Neural cell (in vitro differentiated cells): ENCODE measurements at regions not wholly inside any gene's neighbourhood (a gene's known extent, or its start where the extent isn't known, plus 50 kb on each side); places are given as distances from the start of the nearest gene placed in this dataset.

Source experiments
- H2AFZ ChIP-seq: fragments of 200-600, 300-800 bp; sonication (generic), shearing (Covaris generic); 2 replicates; pipeline ENCODE4 v1.6.0; 2014; ENCODE audit warnings: low read depth, mild to moderate bottlenecking, antibody characterized with exemption, low read length, moderate library complexity
- H3F3A ChIP-seq: fragments of 200-600 bp; shearing (Covaris generic); 2 replicates; pipeline ENCODE4 v1.6.1; 2016; ENCODE audit warnings: mild to moderate bottlenecking, moderate library complexity, mixed read lengths, antibody characterized with exemption, low read length; ENCODE audit not compliant: insufficient read depth, poor library complexity, severe bottlenecking
- H3K27ac ChIP-seq: fragments of 200-600, 300-800 bp; sonication (generic), shearing (Covaris generic); 2 replicates; pipeline ENCODE4 v1.5.1; 2014; ENCODE audit warnings: mild to moderate bottlenecking, low read length, moderate library complexity
- H3K27me3 ChIP-seq: fragments of 300-800, 200-600 bp; sonication (generic), shearing (Covaris generic); 2 replicates; pipeline ENCODE4 v1.6.0; 2014; ENCODE audit warnings: mild to moderate bottlenecking, low read depth, low read length, moderate library complexity; ENCODE audit not compliant: insufficient read depth
- H3K36me3 ChIP-seq: fragments of 300-800, 200-600 bp; sonication (generic), shearing (Covaris generic); 2 replicates; pipeline ENCODE4 v1.5.1; 2014; ENCODE audit warnings: mild to moderate bottlenecking, antibody characterized with exemption, low read length, moderate library complexity; ENCODE audit not compliant: insufficient read depth
- H3K4me2 ChIP-seq: fragments of 300-800, 200-600 bp; sonication (generic), shearing (Covaris generic); 2 replicates; pipeline ENCODE4 v1.6.0; 2014; ENCODE audit warnings: mild to moderate bottlenecking, low read length
- H3K4me3 ChIP-seq: fragments of 300-800, 200-600 bp; sonication (generic), shearing (Covaris generic); 2 replicates; pipeline ENCODE4 v1.5.1; 2014; ENCODE audit warnings: mild to moderate bottlenecking, low read length, moderate library complexity
- H3K79me2 ChIP-seq: fragments of 200-600 bp; shearing (Covaris generic); replicated peaks from 2 replicates; pipeline ENCODE4 v1.6.0; 2014; ENCODE audit warnings: mild to moderate bottlenecking, low read length, moderate library complexity; ENCODE audit not compliant: insufficient read depth
- H3K9ac ChIP-seq: fragments of 300-800, 200-600 bp; sonication (generic), shearing (Covaris generic); 2 replicates; pipeline ENCODE4 v1.6.1; 2016; ENCODE audit warnings: mild to moderate bottlenecking, low read length, mixed read lengths
- H3K9me2 ChIP-seq: fragments of 200-600 bp; shearing (Covaris generic); 2 replicates; pipeline ENCODE4 v1.6.1; 2016; ENCODE audit warnings: mild to moderate bottlenecking, low read length, mixed read lengths; ENCODE audit not compliant: insufficient read depth
- H3K9me3 ChIP-seq: fragments of 200-600, 300-800 bp; sonication (generic), shearing (Covaris generic); 2 replicates; pipeline ENCODE4 v1.6.1; 2016; ENCODE audit warnings: mild to moderate bottlenecking, mixed run types, low read length, moderate library complexity, mixed read lengths
- H4K20me1 ChIP-seq: fragments of 200-600 bp; shearing (Covaris generic); 2 replicates; pipeline ENCODE4 v1.6.1; 2016; ENCODE audit warnings: mild to moderate bottlenecking, mixed run types; ENCODE audit not compliant: insufficient read depth
- CTCF ChIP-seq: fragments of 450-650 bp; IDR thresholded peaks from 2 replicates; pipeline ENCODE4 v1.5.1; 2014; ENCODE audit warnings: antibody characterized with exemption, mild to moderate bottlenecking, moderate library complexity; ENCODE audit not compliant: poor library complexity, severe bottlenecking
- EP300 ChIP-seq: fragments of 450-650 bp; conservative IDR thresholded peaks from 2 replicates; pipeline ENCODE4 v1.6.1; 2014; ENCODE audit warnings: antibody characterized with exemption, mild to moderate bottlenecking, moderate library complexity; ENCODE audit not compliant: poor library complexity, severe bottlenecking
- EZH2 ChIP-seq: fragments of 200-600, 300-800 bp; shearing (Covaris generic), sonication (generic); IDR thresholded peaks from 2 replicates; pipeline ENCODE4 v1.6.1; 2014; ENCODE audit warnings: antibody characterized with exemption, low read length, borderline replicate concordance, mild to moderate bottlenecking; ENCODE audit not compliant: insufficient read depth, poor library complexity, severe bottlenecking
- MXI1 ChIP-seq: fragments of 450-650 bp; conservative IDR thresholded peaks from 2 replicates; pipeline ENCODE4 v1.6.1; 2014; ENCODE audit warnings: antibody characterized with exemption, mild to moderate bottlenecking; ENCODE audit not compliant: poor library complexity, severe bottlenecking
- POLR2AphosphoS5 ChIP-seq: IDR thresholded peaks from 2 replicates; pipeline ENCODE4 v1.6.1; 2012
- RAD21 ChIP-seq: fragments of 450-650 bp; conservative IDR thresholded peaks from 2 replicates; pipeline ENCODE4 v1.6.1; 2014; ENCODE audit warnings: antibody characterized with exemption, mild to moderate bottlenecking, moderate library complexity
- SMC3 ChIP-seq: fragments of 450-650 bp; conservative IDR thresholded peaks from 2 replicates; pipeline ENCODE4 v1.6.1; 2014; ENCODE audit warnings: antibody characterized with exemption, mild to moderate bottlenecking, moderate library complexity; ENCODE audit not compliant: poor library complexity
- TAF1 ChIP-seq: IDR thresholded peaks from 2 replicates; pipeline ENCODE4 v1.6.1; 2012; ENCODE audit warnings: low read depth
- TF ChIP-seq, protein P1 (sequence below): IDR thresholded peaks from 2 replicates; pipeline ENCODE4 v1.6.1; 2012; ENCODE audit warnings: borderline replicate concordance

GRCh38 chr6:9766240-9766915 is 648.5 kb downstream of the TFAP2A start:
- Histone ChIP-seq H3K9ac (no peak overlapping the region), H3K4me2 (no peak overlapping the region)
- TF ChIP-seq EZH2 (no peak), MXI1 (no peak), EP300 (no peak), TAF1 (no peak), POLR2AphosphoS5 (no peak), CTCF (no peak), SMC3 (no peak)
- TF ChIP-seq, protein P1, sequence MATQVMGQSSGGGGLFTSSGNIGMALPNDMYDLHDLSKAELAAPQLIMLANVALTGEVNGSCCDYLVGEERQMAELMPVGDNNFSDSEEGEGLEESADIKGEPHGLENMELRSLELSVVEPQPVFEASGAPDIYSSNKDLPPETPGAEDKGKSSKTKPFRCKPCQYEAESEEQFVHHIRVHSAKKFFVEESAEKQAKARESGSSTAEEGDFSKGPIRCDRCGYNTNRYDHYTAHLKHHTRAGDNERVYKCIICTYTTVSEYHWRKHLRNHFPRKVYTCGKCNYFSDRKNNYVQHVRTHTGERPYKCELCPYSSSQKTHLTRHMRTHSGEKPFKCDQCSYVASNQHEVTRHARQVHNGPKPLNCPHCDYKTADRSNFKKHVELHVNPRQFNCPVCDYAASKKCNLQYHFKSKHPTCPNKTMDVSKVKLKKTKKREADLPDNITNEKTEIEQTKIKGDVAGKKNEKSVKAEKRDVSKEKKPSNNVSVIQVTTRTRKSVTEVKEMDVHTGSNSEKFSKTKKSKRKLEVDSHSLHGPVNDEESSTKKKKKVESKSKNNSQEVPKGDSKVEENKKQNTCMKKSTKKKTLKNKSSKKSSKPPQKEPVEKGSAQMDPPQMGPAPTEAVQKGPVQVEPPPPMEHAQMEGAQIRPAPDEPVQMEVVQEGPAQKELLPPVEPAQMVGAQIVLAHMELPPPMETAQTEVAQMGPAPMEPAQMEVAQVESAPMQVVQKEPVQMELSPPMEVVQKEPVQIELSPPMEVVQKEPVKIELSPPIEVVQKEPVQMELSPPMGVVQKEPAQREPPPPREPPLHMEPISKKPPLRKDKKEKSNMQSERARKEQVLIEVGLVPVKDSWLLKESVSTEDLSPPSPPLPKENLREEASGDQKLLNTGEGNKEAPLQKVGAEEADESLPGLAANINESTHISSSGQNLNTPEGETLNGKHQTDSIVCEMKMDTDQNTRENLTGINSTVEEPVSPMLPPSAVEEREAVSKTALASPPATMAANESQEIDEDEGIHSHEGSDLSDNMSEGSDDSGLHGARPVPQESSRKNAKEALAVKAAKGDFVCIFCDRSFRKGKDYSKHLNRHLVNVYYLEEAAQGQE, result no peak

DNA sequence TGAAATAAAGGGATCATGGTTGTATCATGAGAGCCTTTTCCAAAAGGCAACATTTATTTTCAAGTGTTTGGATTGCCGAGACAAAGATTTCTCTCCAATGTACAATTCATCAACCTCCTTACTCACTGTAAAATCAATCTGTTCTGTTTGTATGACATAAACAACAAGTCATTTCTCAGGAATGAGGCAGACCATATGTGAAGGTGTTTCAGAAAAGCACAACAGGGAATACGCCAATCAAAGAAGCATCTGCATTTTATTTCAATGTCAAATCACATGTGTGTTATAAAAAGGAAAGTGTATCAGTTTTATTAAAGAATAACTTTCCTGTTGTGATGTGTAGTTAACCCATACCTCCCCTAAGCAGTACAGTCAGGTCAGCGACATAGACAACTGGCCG is 653.7 kb downstream of the TFAP2A start:
- H3F3A ChIP-seq, result no peaks in the 10 kb centered on the region
- H3K36me3 ChIP-seq, result no peaks in the 10 kb centered on the region
- H3K27ac ChIP-seq, result no peak overlapping the region
- H3K4me3 ChIP-seq, result no peak overlapping the region
- no peaks in the 10 kb centered on the region for H3K9me2 ChIP-seq
- H3K4me2 ChIP-seq, result no peak overlapping the region
- H3K9ac ChIP-seq, result no peak overlapping the region
- H4K20me1 ChIP-seq, result no peaks in the 10 kb centered on the region
- no peaks in the 10 kb centered on the region for H3K79me2 ChIP-seq
- no peaks in the 10 kb centered on the region for H3K27me3 ChIP-seq
- TF ChIP-seq TAF1, result no peak
- TF ChIP-seq MXI1, result no peak
- peak; percentile 63 for TF ChIP-seq EP300
- no peak for TF ChIP-seq EZH2
- TF ChIP-seq RAD21, result no peak
- no peak for TF ChIP-seq SMC3
- TF ChIP-seq, protein P1, result no peak
- no peak for TF ChIP-seq CTCF
- peak; percentile 58 for TF ChIP-seq POLR2AphosphoS5
- H3K9me3 ChIP-seq, result no peaks in the 10 kb centered on the region
- H2AFZ ChIP-seq, result no peak overlapping the region

More at GRCh38 chr6:9766240-9766915, 648.5 kb downstream of the TFAP2A start:
- Histone ChIP-seq H3K36me3 (no peaks in the 10 kb centered on the region), H3F3A (no peaks in the 10 kb centered on the region), H3K9me3 (no peaks in the 10 kb centered on the region), H3K4me3 (no peak overlapping the region), H3K27me3 (no peaks in the 10 kb centered on the region), H3K79me2 (no peaks in the 10 kb centered on the region), H3K9me2 (no peaks in the 10 kb centered on the region), H3K27ac (no peak overlapping the region), H4K20me1 (no peaks in the 10 kb centered on the region), H2AFZ (no peak overlapping the region)
